ENCODE measurements at regions not wholly inside any gene's neighbourhood (a gene's known extent, or its start where the extent isn't known, plus 50 kb on each side); places are given as distances from the start of the nearest gene placed in this dataset.

GRCh38 chr15:60070838-60071493 is 66.9 kb downstream of the FOXB1 start:
- ChIA-PET POLR2A (no interaction called here), CTCF (ENCODE audit: low intra/inter-chr PET ratio) (no interaction called here)
- no peak for TF ChIP-seq MGA (IDR thresholded peaks at IDR 0.05)
- TF ChIP-seq TAF9B (IDR thresholded peaks at IDR 0.05; ENCODE audit: partially characterized antibody): no peak
- TF ChIP-seq IRF2 (CRISPR knock-in tag; IDR thresholded peaks at IDR 0.05): no peak
- TF ChIP-seq NFATC3 (IDR thresholded peaks at IDR 0.05): no peak
- no peak for TF ChIP-seq ZNF3 (CRISPR knock-in tag; IDR thresholded peaks at IDR 0.05)
- TF ChIP-seq NUFIP1 (IDR thresholded peaks at IDR 0.05; ENCODE audit: partially characterized antibody): no peak
- TF ChIP-seq XRCC5 (IDR thresholded peaks at IDR 0.05; ENCODE audit: low read depth, low read length): no peak
- no peak for TF ChIP-seq ARID2 (IDR thresholded peaks at IDR 0.05)
- TF ChIP-seq ZNF512 (tag; IDR thresholded peaks at IDR 0.05): no peak
- TF ChIP-seq PTTG1 (tag; IDR thresholded peaks at IDR 0.05; ENCODE audit: low read depth): no peak
- TF ChIP-seq RBBP5 (IDR thresholded peaks at IDR 0.05; ENCODE audit: borderline replicate concordance, insufficient read depth, low read length, poor library complexity, severe bottlenecking): no peak

More at GRCh38 chr15:60070838-60071493, 66.9 kb downstream of the FOXB1 start:
- Histone ChIP-seq H3K27ac (ENCODE audit: extremely low read depth, low read depth, low read length) (no peak overlapping the region), H3K4me2 (ENCODE audit: insufficient read depth, low read length) (no peak overlapping the region), H3K27me3 (ENCODE audit: control insufficient read depth in 2 of 2, insufficient read depth in 2 of 2, low read length in 2 of 2) (peaks cover 0 to under 1% of the 10 kb centered on the region in 2 experiments; a peak in 1 of 5 replicates), H3K4me1 (replicated peaks in 1 of 2; ENCODE audit: control insufficient read depth in 2 of 2, insufficient read depth in 2 of 2, low read length in 2 of 2) (no peaks in the 10 kb centered on the region), H2AFZ (ENCODE audit: low read depth, low read length) (no peak overlapping the region), H3K9ac (ENCODE audit: insufficient read depth in 1 of 2, low read depth in 2 of 2, low read length in 2 of 2) (no peak overlapping the region), H3K79me2 (ENCODE audit: control insufficient read depth, insufficient read depth, low read length) (no peaks in the 10 kb centered on the region), H3K4me3 (no peak overlapping the region), H3K9me3 (replicated peaks; ENCODE audit: control insufficient read depth, insufficient read depth, low read depth, low read length) (no peaks in the 10 kb centered on the region), H4K20me1 (replicated peaks; ENCODE audit: control insufficient read depth, insufficient read depth, low read length) (no peaks in the 10 kb centered on the region), H3K36me3 (ENCODE audit: control insufficient read depth, insufficient read depth, low read length) (no peaks in the 10 kb centered on the region), H3K9me1 (ENCODE audit: control insufficient read depth, insufficient read depth, low read length) (no peaks in the 10 kb centered on the region)
- in situ Hi-C loops (cut with MboI): no loop called here
- WGBS (ENCODE audit: insufficient coverage, low coverage, missing lambda C conversion rate): 0% methylated on average over 8 of the region's 8 CpGs
- intact Hi-C loops (cut with micrococcal nuclease): no loop called here
- no TSS peak for BruUV-seq (replicated peaks)
- ATAC-seq (no peak), FAIRE-seq (no peak), DNase-seq (ENCODE audit: extremely low read depth in 1 of 4, low spot score in 3 of 4) (no peak)

All from K562 (cell line).